Left lung (tissue), 4 donors: ENCODE measurements at regions not wholly inside any gene's neighbourhood (a gene's known extent, or its start where the extent isn't known, plus 50 kb on each side); places are given as distances from the start of the nearest gene placed in this dataset.

ENCODE experiments used
- ATAC-seq: fragments of 200-7000 bp; cut with Tn5 transposase; one replicate; pipeline ENCODE4 v1.9.1; 2020; ENCODE audit warnings: moderate library complexity
- DNase-seq, 4 donors: peaks; one replicate each; pipeline ENCODE4 v3.0.0-alpha.2; 2013 to 2020
- H3K27ac ChIP-seq, 2 donors: fragments of 200-600 bp; sonication (generic) in 1 of 2; one replicate each; pipeline versions ENCODE4 v1.5.0 to v1.8.0; 2020 to 2021
- H3K27me3 ChIP-seq, 2 donors: fragments of 200-600 bp; sonication (generic) in 1 of 2; one replicate each; pipeline versions ENCODE4 v1.5.0 to v1.8.0; 2020 to 2021
- H3K36me3 ChIP-seq, 2 donors: fragments of 200-600 bp; sonication (generic) in 1 of 2; one replicate each; pipeline versions ENCODE4 v1.5.0 to v1.8.0; 2020 to 2021
- H3K4me1 ChIP-seq, 2 donors: fragments of 200-600 bp; one replicate each; pipeline ENCODE4 v1.8.0; 2021
- H3K4me3 ChIP-seq, 2 donors: fragments of 200-600 bp; sonication (generic) in 1 of 2; one replicate each; pipeline versions ENCODE4 v1.5.0 to v1.8.0; 2020 to 2021; ENCODE audit warnings: mild to moderate bottlenecking in 1 of 2
- H3K9me3 ChIP-seq, 2 donors: fragments of 200-600 bp; sonication (generic) in 1 of 2; one replicate each; pipeline versions ENCODE4 v1.5.0 to v1.8.0; 2020 to 2021
- CTCF ChIP-seq, 2 donors: fragments of 200-600 bp; sonication (generic) in 1 of 2; IDR thresholded peaks; one replicate each; pipeline versions ENCODE4 v1.5.0 to v1.8.0; 2021; ENCODE audit warnings: antibody characterized with exemption in 2 of 2
- intact Hi-C, 2 donors: fragments of 100-400 bp; cut with DNase I; formaldehyde crosslinking; loops; one replicate each; pipeline versions ENCODE4 v1.11.2 to v1.14.2; 2022
- donor health status: DM: no; HTN: yes; CAD: no.
- donor health status: DM: no; HTN: no; CAD: no.

DNA sequence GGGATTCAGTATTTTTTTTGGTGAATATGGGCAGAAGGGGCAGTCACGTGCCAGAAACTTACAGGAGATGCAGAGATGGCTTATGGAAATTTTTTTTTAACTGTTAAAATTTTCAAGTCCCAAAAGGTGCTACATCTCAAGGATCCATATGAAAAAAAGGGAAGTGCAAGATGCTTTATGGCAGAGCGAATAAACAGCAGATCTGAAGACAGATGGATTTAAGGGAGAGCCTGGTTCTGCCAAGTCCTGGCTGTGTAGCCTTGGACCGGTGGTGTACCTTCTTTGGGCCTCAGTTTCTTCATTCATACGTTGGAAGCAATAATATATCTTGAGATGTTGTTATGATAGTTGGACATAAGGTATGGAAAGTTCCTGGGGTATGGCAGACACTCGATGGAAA is 91.5 kb upstream of the ARRDC4 start:
- ATAC-seq, result no peak
- no peaks in the 10 kb centered on the region for H3K27me3 ChIP-seq
- no peaks in the 10 kb centered on the region for H3K4me1 ChIP-seq
- intact Hi-C loops, result no loop called here
- H3K36me3 ChIP-seq, result no peaks in the 10 kb centered on the region
- DNase-seq, result no peak
- no peak overlapping the region for H3K27ac ChIP-seq
- no peaks in the 10 kb centered on the region for H3K9me3 ChIP-seq
- no peak overlapping the region for H3K4me3 ChIP-seq
- no peak for TF ChIP-seq CTCF (IDR thresholded peaks at IDR 0.05)

GRCh38 chr15:97870771-97871170 is 89.7 kb upstream of the ARRDC4 start:
- H3K27ac ChIP-seq, result no peak overlapping the region
- H3K4me3 ChIP-seq, result no peak overlapping the region
- H3K36me3 ChIP-seq, result no peaks in the 10 kb centered on the region
- H3K9me3 ChIP-seq, result no peaks in the 10 kb centered on the region
- peaks cover 0 to 6% of the 10 kb centered on the region in 2 donors for H3K27me3 ChIP-seq
- DNase-seq (no peak), ATAC-seq (no peak)
- TF ChIP-seq CTCF (IDR thresholded peaks at IDR 0.05), result no peak
- intact Hi-C loops, result no loop called here
- H3K4me1 ChIP-seq, result no peaks in the 10 kb centered on the region

DNA sequence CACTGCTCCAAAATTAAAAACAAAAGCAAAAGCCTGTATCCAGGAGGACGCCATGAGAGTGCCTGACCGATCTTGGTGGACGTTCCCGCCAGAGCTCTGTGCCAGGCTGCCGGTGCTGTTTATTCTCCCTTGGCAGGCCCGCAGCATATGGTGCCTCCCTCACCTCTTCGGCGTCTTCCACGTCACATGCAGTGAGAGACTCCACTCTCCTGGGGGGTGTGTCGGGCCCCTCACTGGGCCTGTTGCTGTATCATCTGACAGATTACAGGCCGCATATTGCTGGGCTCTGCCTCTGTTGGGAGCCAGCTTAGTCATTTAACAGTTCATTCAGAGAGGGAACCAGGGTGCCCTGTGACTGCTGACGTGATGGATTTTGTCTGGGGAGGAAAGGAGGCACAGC is 86.4 kb upstream of the ARRDC4 start:
- DNase-seq (no peak), ATAC-seq (no peak)
- Histone ChIP-seq H3K36me3 (no peaks in the 10 kb centered on the region), H3K9me3 (no peaks in the 10 kb centered on the region), H3K27me3 (peaks cover 0 to 7% of the 10 kb centered on the region in 2 donors), H3K4me1 (no peaks in the 10 kb centered on the region), H3K4me3 (no peak overlapping the region), H3K27ac (no peak overlapping the region)
- no peak for TF ChIP-seq CTCF (IDR thresholded peaks at IDR 0.05)
- intact Hi-C loops, result no loop called here

DNA sequence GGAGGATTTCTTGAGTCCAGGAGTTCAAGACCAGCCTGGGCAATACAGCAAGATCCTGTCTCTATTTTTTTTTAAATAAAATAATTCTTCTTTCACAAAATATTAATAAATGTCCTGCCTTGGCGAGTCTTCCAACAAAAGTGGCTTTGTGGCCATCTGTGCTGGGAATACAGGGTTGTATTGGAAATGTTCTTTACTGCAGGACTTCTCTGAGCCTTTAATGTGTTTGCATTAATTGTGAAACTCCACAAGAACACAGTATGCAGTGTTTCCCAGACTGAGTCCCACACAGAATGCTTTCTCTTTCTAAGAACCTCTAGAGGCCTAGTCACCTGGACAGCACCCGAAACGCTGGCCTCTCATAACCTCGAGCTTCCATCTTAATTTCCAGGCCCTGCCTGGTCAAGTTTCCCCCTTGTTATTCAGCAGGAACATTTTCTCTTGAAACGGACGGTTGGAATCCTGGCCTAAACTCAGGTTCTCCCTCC is 85.4 kb upstream of the ARRDC4 start:
- no peak for TF ChIP-seq CTCF (IDR thresholded peaks at IDR 0.05)
- H3K4me3 ChIP-seq, result peak overlapping the region in 1 of 2 donors; percentile 10
- peak; percentile 48 for ATAC-seq
- no peaks in the 10 kb centered on the region for H3K36me3 ChIP-seq
- no peak for DNase-seq
- H3K4me1 ChIP-seq, result no peaks in the 10 kb centered on the region
- no peaks in the 10 kb centered on the region for H3K9me3 ChIP-seq
- H3K27me3 ChIP-seq, result peaks cover 0 to 7% of the 10 kb centered on the region in 2 donors
- H3K27ac ChIP-seq, result no peak overlapping the region
- intact Hi-C loops, result no loop called here

DNA sequence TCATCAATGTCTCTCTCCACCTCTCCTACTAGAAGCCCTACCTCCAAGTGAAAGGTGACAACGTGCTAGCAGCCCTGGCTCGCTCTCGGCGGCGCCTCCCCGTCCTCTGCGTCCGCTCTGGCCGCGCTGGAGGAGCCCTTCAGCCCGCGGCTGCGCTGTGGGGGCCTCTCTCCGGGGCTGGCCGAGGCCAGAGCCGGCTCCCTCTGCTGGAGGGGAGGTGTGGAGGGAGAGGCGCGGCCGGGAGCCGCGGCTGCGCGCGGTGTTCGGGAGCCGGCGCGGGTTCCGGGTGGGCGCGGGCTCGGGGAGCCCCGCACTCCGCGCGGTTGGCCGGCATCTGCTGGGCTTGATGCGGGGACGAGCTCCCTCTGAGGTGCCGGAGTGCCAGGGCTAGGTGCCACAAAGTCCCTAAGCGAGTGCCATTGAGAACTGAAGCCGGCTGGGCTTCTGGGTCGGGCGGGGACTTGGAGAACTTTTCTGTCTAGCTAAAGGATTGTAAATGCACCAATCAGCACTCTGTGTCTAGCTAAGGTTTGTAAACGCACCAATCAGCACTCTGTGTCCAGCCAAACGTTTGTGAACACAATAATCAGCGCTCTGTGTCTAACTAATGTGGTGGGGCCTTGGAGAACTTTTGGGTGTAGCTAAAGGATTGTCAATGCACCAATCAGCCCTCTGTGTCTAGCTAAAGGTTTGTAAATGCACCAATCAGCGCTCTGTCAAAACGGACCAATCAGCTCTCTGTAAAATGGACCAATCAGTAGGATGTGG is 84.8 kb upstream of the ARRDC4 start:
- H3K9me3 ChIP-seq, result no peaks in the 10 kb centered on the region
- H3K27ac ChIP-seq, result no peak overlapping the region
- H3K27me3 ChIP-seq, result peaks cover 0 to 7% of the 10 kb centered on the region in 2 donors
- TF ChIP-seq CTCF (IDR thresholded peaks at IDR 0.05), result peak in 1 of 2 donors; percentile 11
- ATAC-seq, result peak; percentile 78
- intact Hi-C loops, result no loop called here
- no peaks in the 10 kb centered on the region for H3K4me1 ChIP-seq
- peak in 2 of 4 donors; percentile 30 to 85 for DNase-seq
- H3K4me3 ChIP-seq, result peak overlapping the region in 1 of 2 donors; percentile 10
- no peaks in the 10 kb centered on the region for H3K36me3 ChIP-seq
